Endothelial cell (in vitro differentiated cells): ENCODE measurements at regions not wholly inside any gene's neighbourhood (a gene's known extent, or its start where the extent isn't known, plus 50 kb on each side); places are given as distances from the start of the nearest gene placed in this dataset.
"Not testable (repeated sequence)": the region's sequence is repeated elsewhere in the genome, so short reads cannot be mapped to it uniquely, and the experiment has no call there.

Source experiments
- DNase-seq: peaks from one replicate; pipeline ENCODE4 v3.0.0; 2021; ENCODE audit warnings: low spot score
- H3K27ac Mint-ChIP-seq: one replicate; pipeline ENCODE4 v1.8.0; 2021; ENCODE audit warnings: mixed read lengths, inconsistent platforms; ENCODE audit not compliant: unreplicated experiment
- H3K27me3 Mint-ChIP-seq: one replicate; pipeline ENCODE4 v1.8.0; 2021; ENCODE audit warnings: mild to moderate bottlenecking, moderate library complexity, mixed read lengths, inconsistent platforms; ENCODE audit not compliant: unreplicated experiment
- H3K36me3 Mint-ChIP-seq: one replicate; pipeline ENCODE4 v1.8.0; 2021; ENCODE audit warnings: mild to moderate bottlenecking, low read depth, mixed read lengths, inconsistent platforms; ENCODE audit not compliant: unreplicated experiment
- H3K4me1 Mint-ChIP-seq: one replicate; pipeline ENCODE4 v1.8.0; 2021; ENCODE audit warnings: mild to moderate bottlenecking, mixed read lengths, inconsistent platforms; ENCODE audit not compliant: unreplicated experiment
- H3K4me3 Mint-ChIP-seq: one replicate; pipeline ENCODE4 v1.8.0; 2021; ENCODE audit warnings: mild to moderate bottlenecking, mixed read lengths, inconsistent platforms; ENCODE audit not compliant: unreplicated experiment
- H3K9me3 Mint-ChIP-seq: one replicate; pipeline ENCODE4 v1.8.0; 2021; ENCODE audit warnings: mixed read lengths, inconsistent platforms; ENCODE audit not compliant: unreplicated experiment
- TF ChIP-seq, protein P1 (sequence below): fragments of 200-600 bp; sonication (generic); IDR thresholded peaks from one replicate; pipeline ENCODE4 v1.5.0; 2021; ENCODE audit warnings: antibody characterized with exemption; ENCODE audit not compliant: unreplicated experiment

GRCh38 chr1:82777240-82777639 lies 976.5 kb downstream of the ADGRL2 start:
- Mint-ChIP-seq H3K9me3 (no peaks in the 10 kb centered on the region), H3K36me3 (no peaks in the 10 kb centered on the region), H3K27ac (no peak overlapping the region)

GRCh38 chr1:82776730-82777129 lies 976.0 kb downstream of the ADGRL2 start:
- H3K27ac Mint-ChIP-seq, H3K27me3 Mint-ChIP-seq, H3K36me3 Mint-ChIP-seq, H3K4me3 Mint-ChIP-seq, H3K9me3 Mint-ChIP-seq, DNase-seq, H3K4me1 Mint-ChIP-seq: not testable (repeated sequence)

More at GRCh38 chr1:82777240-82777639, 976.5 kb downstream of the ADGRL2 start:
- Mint-ChIP-seq H3K4me3 (no peak overlapping the region), H3K27me3 (no peaks in the 10 kb centered on the region), H3K4me1 (no peaks in the 10 kb centered on the region)
- DNase-seq: no peak
- TF ChIP-seq, protein P1, sequence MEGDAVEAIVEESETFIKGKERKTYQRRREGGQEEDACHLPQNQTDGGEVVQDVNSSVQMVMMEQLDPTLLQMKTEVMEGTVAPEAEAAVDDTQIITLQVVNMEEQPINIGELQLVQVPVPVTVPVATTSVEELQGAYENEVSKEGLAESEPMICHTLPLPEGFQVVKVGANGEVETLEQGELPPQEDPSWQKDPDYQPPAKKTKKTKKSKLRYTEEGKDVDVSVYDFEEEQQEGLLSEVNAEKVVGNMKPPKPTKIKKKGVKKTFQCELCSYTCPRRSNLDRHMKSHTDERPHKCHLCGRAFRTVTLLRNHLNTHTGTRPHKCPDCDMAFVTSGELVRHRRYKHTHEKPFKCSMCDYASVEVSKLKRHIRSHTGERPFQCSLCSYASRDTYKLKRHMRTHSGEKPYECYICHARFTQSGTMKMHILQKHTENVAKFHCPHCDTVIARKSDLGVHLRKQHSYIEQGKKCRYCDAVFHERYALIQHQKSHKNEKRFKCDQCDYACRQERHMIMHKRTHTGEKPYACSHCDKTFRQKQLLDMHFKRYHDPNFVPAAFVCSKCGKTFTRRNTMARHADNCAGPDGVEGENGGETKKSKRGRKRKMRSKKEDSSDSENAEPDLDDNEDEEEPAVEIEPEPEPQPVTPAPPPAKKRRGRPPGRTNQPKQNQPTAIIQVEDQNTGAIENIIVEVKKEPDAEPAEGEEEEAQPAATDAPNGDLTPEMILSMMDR: no peak

- no peaks in the 10 kb centered on the region for H3K9me3 Mint-ChIP-seq
- no peaks in the 10 kb centered on the region for H3K36me3 Mint-ChIP-seq
- no peaks in the 10 kb centered on the region for H3K4me1 Mint-ChIP-seq
- H3K27me3 Mint-ChIP-seq: no peaks in the 10 kb centered on the region
- peak overlapping the region; percentile 21 for H3K27ac Mint-ChIP-seq
- H3K4me3 Mint-ChIP-seq: no peak overlapping the region
- TF ChIP-seq, protein P1: peak; percentile 83
- DNase-seq: peak; percentile 59
These were observed 974.8 kb downstream of the ADGRL2 start for GRCh38 chr1:82775406-82776000.

GRCh38 chr1:82762829-82763532 lies 962.2 kb downstream of the ADGRL2 start:
- H3K9me3 Mint-ChIP-seq: no peaks in the 10 kb centered on the region
- H3K27me3 Mint-ChIP-seq: no peaks in the 10 kb centered on the region
- no peak overlapping the region for H3K4me3 Mint-ChIP-seq
- peaks cover 7% of the 10 kb centered on the region for H3K4me1 Mint-ChIP-seq
- no peaks in the 10 kb centered on the region for H3K36me3 Mint-ChIP-seq
- TF ChIP-seq, protein P1: no peak
- H3K27ac Mint-ChIP-seq: no peak overlapping the region
- no peak for DNase-seq

DNA sequence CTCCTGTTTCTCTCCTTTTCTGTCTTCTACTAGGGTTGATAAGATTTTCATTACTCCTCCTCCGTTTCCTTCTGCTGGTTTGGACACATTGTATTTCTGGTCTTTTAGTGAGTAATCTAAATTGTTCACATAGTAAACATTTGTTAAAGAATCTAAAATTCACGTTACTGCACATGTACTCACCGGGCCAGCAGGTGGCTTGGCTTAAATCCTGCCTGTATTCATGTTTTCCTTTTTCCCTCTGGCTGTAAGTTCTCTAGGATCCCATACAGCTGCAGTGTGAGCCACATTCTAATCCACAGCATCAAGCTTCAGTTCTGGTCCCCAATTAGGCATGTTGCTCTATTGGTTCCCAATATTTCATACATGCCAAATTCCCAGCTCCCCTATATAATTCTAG lies 958.3 kb downstream of the ADGRL2 start:
- Mint-ChIP-seq H3K4me1 (peaks cover 7% of the 10 kb centered on the region), H3K4me3 (no peak overlapping the region)
- no peak for DNase-seq

More for the DNA sequence above, 958.3 kb downstream of the ADGRL2 start:
- Mint-ChIP-seq H3K9me3 (no peaks in the 10 kb centered on the region), H3K27ac (no peak overlapping the region), H3K27me3 (no peaks in the 10 kb centered on the region), H3K36me3 (no peaks in the 10 kb centered on the region)
- TF ChIP-seq, protein P1: peak; percentile 24
